SJCRH30 (cell line): ENCODE measurements at regions not wholly inside any gene's neighbourhood (a gene's known extent, or its start where the extent isn't known, plus 50 kb on each side); places are given as distances from the start of the nearest gene placed in this dataset.

ENCODE experiments used
- DNase-seq, 2 experiments: peaks; one replicate each; pipeline ENCODE4 v3.0.0-alpha.2; 2015 to 2020
- H3K27ac ChIP-seq: fragments of 250-450 bp; sonication (Bioruptor Pico); 2 replicates; pipeline ENCODE4 v1.5.1; 2020; ENCODE audit warnings: mild to moderate bottlenecking, moderate library complexity
- H3K27me3 ChIP-seq: fragments of 250-450 bp; sonication (Bioruptor Pico); 2 replicates; pipeline ENCODE4 v1.5.1; 2020; ENCODE audit warnings: mild to moderate bottlenecking, moderate library complexity
- H3K36me3 ChIP-seq: fragments of 250-450 bp; sonication (Bioruptor Pico); 2 replicates; pipeline ENCODE4 v1.5.1; 2020; ENCODE audit warnings: mild to moderate bottlenecking, moderate library complexity
- H3K4me1 ChIP-seq: fragments of 250-450 bp; sonication (Bioruptor Pico); 2 replicates; pipeline ENCODE4 v1.5.1; 2020; ENCODE audit warnings: mild to moderate bottlenecking, moderate library complexity
- H3K4me3 ChIP-seq: fragments of 250-450 bp; sonication (Bioruptor Pico); 2 replicates; pipeline ENCODE4 v1.5.1; 2020; ENCODE audit warnings: mild to moderate bottlenecking, moderate library complexity
- H3K9me3 ChIP-seq: fragments of 250-450 bp; sonication (Bioruptor Pico); replicated peaks from 2 replicates; pipeline ENCODE4 v1.5.1; 2020; ENCODE audit warnings: mild to moderate bottlenecking, moderate library complexity

GRCh38 chr15:77727635-77728304, 95.1 kb upstream of the LINGO1 start:
- no peak for DNase-seq
- Histone ChIP-seq H3K27ac (no peak overlapping the region), H3K27me3 (no peaks in the 10 kb centered on the region), H3K36me3 (no peaks in the 10 kb centered on the region), H3K9me3 (no peaks in the 10 kb centered on the region), H3K4me3 (no peak overlapping the region), H3K4me1 (no peaks in the 10 kb centered on the region)

DNA sequence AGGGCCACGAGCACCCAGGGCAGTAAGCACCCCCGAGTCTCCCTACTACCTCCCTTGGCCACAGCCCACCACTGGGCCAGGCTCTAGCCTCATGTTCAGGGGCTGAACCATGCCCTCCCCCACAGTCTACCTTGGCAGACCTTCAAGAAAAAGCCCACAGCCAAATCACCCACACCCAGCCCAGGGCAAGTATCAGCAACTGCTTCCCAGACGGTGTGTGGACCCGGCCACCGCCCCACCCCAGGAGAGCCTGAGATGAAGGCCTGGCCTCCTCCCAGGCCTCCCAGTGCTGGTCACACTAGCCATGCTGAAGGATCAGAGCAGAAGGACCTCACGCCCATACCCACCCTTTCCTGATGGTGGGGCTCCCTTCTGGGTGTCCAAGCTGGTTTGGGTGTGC, 92.0 kb upstream of the LINGO1 start:
- peaks cover 7% of the 10 kb centered on the region for H3K27me3 ChIP-seq
- H3K36me3 ChIP-seq, result no peaks in the 10 kb centered on the region
- H3K9me3 ChIP-seq, result no peaks in the 10 kb centered on the region
- H3K4me1 ChIP-seq, result no peaks in the 10 kb centered on the region
- H3K4me3 ChIP-seq, result no peak overlapping the region
- H3K27ac ChIP-seq, result no peak overlapping the region
- DNase-seq, result no peak

GRCh38 chr15:77723756-77724155, 91.0 kb upstream of the LINGO1 start:
- Histone ChIP-seq H3K27ac (no peak overlapping the region), H3K9me3 (no peaks in the 10 kb centered on the region), H3K4me3 (no peak overlapping the region), H3K27me3 (peaks cover 7% of the 10 kb centered on the region), H3K4me1 (no peaks in the 10 kb centered on the region), H3K36me3 (no peaks in the 10 kb centered on the region)
- no peak for DNase-seq

DNA sequence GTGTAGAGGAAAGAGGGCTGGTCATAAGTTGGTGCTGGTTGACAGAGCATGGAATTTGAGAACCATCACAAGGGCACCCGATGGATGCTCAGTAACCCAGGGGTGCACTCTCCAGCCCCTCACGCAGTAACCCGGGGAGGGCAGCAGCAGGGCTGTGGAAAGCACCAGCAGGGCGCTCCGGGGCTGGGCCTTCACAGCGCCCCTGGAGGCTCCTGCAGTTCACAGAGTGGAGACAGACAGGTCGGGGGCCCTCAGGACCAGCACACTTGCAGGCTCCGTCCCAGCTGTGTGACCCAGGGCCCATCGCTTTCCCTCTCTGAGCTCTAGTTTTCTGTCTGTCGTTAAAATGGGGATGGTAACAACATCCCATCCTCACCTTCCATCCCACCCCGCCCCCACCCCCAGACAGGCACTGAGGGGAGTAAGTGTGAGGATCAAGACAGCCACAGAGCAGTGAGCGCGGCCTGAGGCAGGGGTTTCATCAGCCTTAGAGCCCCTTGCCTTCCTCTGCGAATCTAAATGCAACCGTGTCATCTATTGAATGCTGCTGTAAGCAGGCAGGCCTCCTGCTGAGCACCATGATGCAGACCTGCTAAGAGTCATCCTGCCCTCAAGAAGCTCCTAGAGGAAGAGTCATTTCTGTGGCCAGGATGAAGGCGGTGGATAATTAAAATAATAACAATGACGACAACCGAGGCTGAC, 90.2 kb upstream of the LINGO1 start:
- DNase-seq, result no peak
- Histone ChIP-seq H3K4me1 (no peaks in the 10 kb centered on the region), H3K4me3 (no peak overlapping the region), H3K27ac (no peak overlapping the region), H3K9me3 (no peaks in the 10 kb centered on the region), H3K27me3 (peaks cover 7% of the 10 kb centered on the region), H3K36me3 (no peaks in the 10 kb centered on the region)

GRCh38 chr15:77721963-77722362, 89.3 kb upstream of the LINGO1 start:
- Histone ChIP-seq H3K27me3 (peaks cover 7% of the 10 kb centered on the region), H3K4me3 (no peak overlapping the region)

GRCh38 chr15:77720655-77721054, 87.9 kb upstream of the LINGO1 start:
- peaks cover 8% of the 10 kb centered on the region for H3K27me3 ChIP-seq
- no peak overlapping the region for H3K4me3 ChIP-seq
- peak; percentile 22 to 40 for DNase-seq
- H3K27ac ChIP-seq, result no peak overlapping the region
- H3K9me3 ChIP-seq, result no peaks in the 10 kb centered on the region
- H3K4me1 ChIP-seq, result no peaks in the 10 kb centered on the region
- H3K36me3 ChIP-seq, result no peaks in the 10 kb centered on the region

More at GRCh38 chr15:77721963-77722362, 89.3 kb upstream of the LINGO1 start:
- no peak overlapping the region for H3K27ac ChIP-seq
- H3K9me3 ChIP-seq, result no peaks in the 10 kb centered on the region
- no peaks in the 10 kb centered on the region for H3K4me1 ChIP-seq
- no peak for DNase-seq
- no peaks in the 10 kb centered on the region for H3K36me3 ChIP-seq

DNA sequence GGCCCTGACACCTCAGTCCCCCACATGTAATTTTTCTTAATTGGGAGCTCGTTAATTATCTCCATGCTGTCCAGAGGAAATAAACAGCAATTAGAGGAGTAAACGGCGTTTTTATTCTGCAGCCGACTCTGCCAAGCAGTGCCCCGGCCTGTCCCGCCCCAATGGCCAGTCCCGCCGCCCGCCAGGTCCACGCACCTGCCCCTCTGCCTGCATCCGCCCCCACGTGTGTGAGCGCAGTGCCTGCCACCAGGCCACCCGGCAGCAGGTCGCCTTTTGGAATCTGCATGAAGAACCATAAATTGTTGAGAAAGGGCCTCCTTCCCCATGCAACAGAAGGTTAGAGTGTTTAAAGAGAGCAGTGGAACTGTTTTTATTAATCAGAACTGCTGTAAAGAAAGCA, 87.5 kb upstream of the LINGO1 start:
- Histone ChIP-seq H3K4me1 (no peaks in the 10 kb centered on the region), H3K27me3 (peaks cover 11% of the 10 kb centered on the region), H3K4me3 (no peak overlapping the region), H3K36me3 (no peaks in the 10 kb centered on the region), H3K9me3 (no peaks in the 10 kb centered on the region), H3K27ac (no peak overlapping the region)
- DNase-seq, result no peak

DNA sequence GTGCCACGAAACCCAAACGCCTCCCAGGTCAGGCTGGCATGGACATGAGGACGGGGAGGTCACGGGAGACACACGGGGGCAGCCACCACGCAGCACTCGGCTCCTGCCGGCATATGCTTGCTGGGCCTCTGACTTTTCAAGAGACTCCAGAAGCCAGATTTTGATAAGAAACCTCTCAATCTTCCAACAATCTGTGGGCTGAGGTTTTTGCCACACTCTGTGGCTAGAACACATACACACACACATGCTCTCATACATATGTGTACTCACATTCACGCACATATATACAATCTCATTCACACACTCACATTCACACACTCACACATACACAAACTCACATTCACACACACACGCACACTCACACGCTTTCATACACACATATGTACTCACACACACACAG, 86.7 kb upstream of the LINGO1 start:
- Histone ChIP-seq H3K9me3 (no peaks in the 10 kb centered on the region), H3K4me1 (no peaks in the 10 kb centered on the region), H3K27me3 (peaks cover 11% of the 10 kb centered on the region), H3K27ac (no peak overlapping the region), H3K36me3 (no peaks in the 10 kb centered on the region), H3K4me3 (no peak overlapping the region)
- DNase-seq, result no peak

GRCh38 chr15:77717333-77717990, 84.8 kb upstream of the LINGO1 start:
- Histone ChIP-seq H3K27me3 (peaks cover 11% of the 10 kb centered on the region), H3K36me3 (no peaks in the 10 kb centered on the region), H3K4me1 (no peaks in the 10 kb centered on the region), H3K27ac (no peak overlapping the region), H3K9me3 (no peaks in the 10 kb centered on the region), H3K4me3 (no peak overlapping the region)
- DNase-seq, result no peak

DNA sequence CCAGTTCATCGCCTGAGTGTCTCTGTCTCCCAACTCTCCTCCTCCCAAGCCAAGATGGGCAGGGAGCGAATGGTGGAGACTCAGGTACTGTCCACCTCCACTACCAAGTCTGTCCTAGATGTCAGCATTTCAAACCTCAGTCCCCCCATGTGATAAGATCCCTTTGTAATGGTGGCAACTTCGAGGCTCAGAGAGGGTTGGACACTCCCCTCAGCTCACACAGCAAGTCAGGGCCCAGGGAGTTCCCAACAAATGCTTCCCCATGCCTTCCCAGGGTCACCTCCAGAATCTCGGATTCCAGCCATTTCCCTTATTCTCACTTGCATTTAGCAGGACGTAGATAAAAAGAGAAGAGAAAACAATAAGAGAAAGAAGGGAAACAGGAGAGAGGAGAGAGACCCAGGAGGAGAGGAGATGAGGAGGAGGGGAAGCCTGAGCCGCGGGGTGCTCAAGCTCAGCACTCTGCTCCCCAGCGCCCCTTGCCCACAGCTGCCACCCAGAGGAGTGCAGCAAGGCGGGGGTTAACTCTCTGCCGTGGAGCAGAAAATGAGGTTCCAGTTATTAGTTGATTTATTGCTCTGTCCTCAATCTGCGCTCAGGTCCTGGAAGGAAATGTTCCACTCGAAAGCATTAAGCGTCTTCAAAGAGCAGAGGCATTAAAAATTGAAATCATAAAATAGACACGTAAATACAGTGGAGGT, 84.1 kb upstream of the LINGO1 start:
- Histone ChIP-seq H3K4me1 (no peaks in the 10 kb centered on the region), H3K36me3 (no peaks in the 10 kb centered on the region), H3K27ac (no peak overlapping the region), H3K4me3 (no peak overlapping the region), H3K27me3 (peaks cover 11% of the 10 kb centered on the region), H3K9me3 (no peaks in the 10 kb centered on the region)
- DNase-seq, result no peak

GRCh38 chr15:77715860-77716259, 83.1 kb upstream of the LINGO1 start:
- Histone ChIP-seq H3K27ac (no peak overlapping the region), H3K4me3 (no peak overlapping the region), H3K27me3 (peaks cover 8% of the 10 kb centered on the region), H3K36me3 (no peaks in the 10 kb centered on the region), H3K9me3 (no peaks in the 10 kb centered on the region), H3K4me1 (no peaks in the 10 kb centered on the region)
- DNase-seq, result no peak

DNA sequence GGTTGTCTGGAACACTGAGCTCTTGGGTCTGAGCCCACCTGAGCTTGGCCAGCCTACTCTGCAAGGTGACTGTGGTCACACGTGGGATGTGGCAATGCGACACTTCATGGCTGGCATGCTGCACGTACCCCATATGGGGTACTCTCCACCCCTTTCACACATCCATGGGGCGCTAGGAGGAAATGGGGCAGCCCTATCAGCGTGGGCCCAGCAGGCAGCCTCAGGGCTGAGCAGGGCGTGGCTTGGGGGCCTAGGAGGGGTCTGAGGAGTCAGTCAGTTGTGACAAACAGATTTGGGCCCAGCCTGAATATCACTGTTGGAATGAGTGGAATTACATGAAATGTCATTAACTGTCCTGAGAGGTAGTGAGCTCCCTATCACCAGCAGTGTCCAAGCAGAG, 82.3 kb upstream of the LINGO1 start:
- Histone ChIP-seq H3K9me3 (no peaks in the 10 kb centered on the region), H3K4me1 (no peaks in the 10 kb centered on the region), H3K4me3 (no peak overlapping the region), H3K36me3 (no peaks in the 10 kb centered on the region), H3K27ac (no peak overlapping the region), H3K27me3 (peaks cover 5% of the 10 kb centered on the region; the same call in 1 of the 2 replicates)
- DNase-seq, result no peak

DNA sequence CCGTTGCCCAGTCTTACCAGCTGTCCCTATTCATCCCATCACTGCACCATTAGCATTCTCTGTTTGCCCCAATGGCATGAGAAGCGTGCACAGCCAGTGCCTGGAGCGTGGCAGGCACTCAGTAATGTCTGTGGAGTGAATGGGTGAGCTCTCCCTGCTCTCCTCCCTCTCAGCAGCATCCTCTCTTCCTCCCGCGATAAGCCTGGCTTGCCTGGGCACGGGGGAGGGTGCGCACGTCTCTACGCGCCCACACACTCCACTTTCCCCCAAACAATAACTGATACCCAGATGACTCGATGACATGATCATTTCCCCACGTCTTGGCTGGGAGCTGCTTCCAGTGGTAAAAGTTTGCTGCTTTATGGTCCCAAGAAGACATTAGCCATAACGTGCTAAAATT, 81.8 kb upstream of the LINGO1 start:
- peaks cover 5% of the 10 kb centered on the region; the same call in 1 of the 2 replicates for H3K27me3 ChIP-seq

DNA sequence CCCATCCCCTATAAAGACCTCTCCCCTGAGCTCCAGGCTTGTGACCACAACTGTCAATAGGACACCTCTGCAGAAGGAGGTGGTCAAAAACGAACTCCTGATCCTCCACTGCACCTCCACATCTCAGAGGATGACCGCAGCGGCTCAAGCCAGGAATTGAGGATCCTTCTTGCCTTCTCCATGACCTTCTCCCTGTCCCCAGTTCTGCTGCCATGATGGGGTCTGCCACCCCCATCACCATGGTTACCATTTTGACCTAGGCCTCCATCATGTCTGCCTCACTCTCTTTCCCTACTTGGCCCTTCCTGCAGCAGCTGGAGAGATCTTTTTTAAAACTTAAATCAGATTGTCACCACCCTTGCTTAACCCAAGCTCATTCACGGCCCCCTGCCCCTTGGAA, 81.3 kb upstream of the LINGO1 start:
- Histone ChIP-seq H3K27me3 (peaks cover 5% of the 10 kb centered on the region; the same call in 1 of the 2 replicates), H3K4me3 (no peak overlapping the region), H3K27ac (no peak overlapping the region), H3K36me3 (no peaks in the 10 kb centered on the region), H3K4me1 (no peaks in the 10 kb centered on the region), H3K9me3 (no peaks in the 10 kb centered on the region)
- DNase-seq, result no peak

More for the DNA sequence above, 81.8 kb upstream of the LINGO1 start:
- no peaks in the 10 kb centered on the region for H3K36me3 ChIP-seq
- no peaks in the 10 kb centered on the region for H3K4me1 ChIP-seq
- no peak for DNase-seq
- no peak overlapping the region for H3K4me3 ChIP-seq
- H3K27ac ChIP-seq, result no peak overlapping the region
- no peaks in the 10 kb centered on the region for H3K9me3 ChIP-seq

GRCh38 chr15:77713281-77713680, 80.6 kb upstream of the LINGO1 start:
- H3K4me1 ChIP-seq, result no peaks in the 10 kb centered on the region
- H3K4me3 ChIP-seq, result no peak overlapping the region
- H3K27me3 ChIP-seq, result peaks cover 5% of the 10 kb centered on the region; the same call in 1 of the 2 replicates
- H3K27ac ChIP-seq, result no peak overlapping the region
- H3K9me3 ChIP-seq, result no peaks in the 10 kb centered on the region
- H3K36me3 ChIP-seq, result no peaks in the 10 kb centered on the region
- no peak for DNase-seq
